GM19438 (cell line): ENCODE measurements at regions not wholly inside any gene's neighbourhood (a gene's known extent, or its start where the extent isn't known, plus 50 kb on each side); places are given as distances from the start of the nearest gene placed in this dataset.

Source experiments
- ATAC-seq: cut with Tn5 transposase; IDR thresholded peaks from one replicate; pipeline ENCODE4 v1.9.1; 2021; ENCODE audit warnings: low read depth; ENCODE audit not compliant: unreplicated experiment

DNA sequence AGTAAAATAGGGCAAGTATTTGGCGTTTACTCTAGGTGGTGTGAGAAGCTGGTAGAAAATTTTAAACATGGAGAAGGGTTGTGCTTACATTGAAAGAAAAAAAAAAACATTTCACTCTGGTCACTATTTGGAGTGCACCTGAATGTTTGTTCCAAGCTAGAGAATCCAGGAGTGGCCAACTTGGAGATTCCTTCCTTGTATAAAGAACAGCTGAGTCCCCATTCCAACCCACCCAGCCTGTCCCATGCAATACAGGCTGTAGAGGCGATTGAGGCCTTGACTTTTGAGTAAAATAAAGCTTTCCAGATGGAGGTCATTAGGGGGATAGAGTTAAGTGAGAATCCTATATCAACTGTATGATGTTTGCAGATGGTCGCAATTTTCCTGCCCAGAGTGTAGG, 203.8 kb upstream of the SYT4 start:
- ATAC-seq, result no peak

GRCh38 chr18:43482136-43482535, 204.8 kb upstream of the SYT4 start:
- no peak for ATAC-seq

DNA sequence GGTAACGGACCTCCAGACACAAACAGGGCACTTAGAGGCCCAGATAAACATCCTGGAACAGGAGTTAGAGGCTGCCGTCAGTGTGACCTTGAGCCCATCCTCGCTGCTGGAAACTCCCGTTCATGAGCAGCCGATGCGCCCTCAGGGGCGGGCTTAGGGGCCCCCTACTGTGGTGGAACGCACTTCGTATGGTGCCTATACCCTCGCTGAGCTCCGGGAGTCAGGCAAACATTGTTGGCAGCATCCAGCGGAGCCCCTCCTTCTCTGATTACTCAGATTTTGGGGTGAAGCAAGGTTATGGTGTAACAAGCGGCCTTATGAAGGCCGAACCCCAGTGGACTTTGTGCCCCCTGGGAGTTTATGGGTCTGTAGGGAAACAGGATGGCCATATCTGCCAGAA, 205.3 kb upstream of the SYT4 start:
- no peak for ATAC-seq

DNA sequence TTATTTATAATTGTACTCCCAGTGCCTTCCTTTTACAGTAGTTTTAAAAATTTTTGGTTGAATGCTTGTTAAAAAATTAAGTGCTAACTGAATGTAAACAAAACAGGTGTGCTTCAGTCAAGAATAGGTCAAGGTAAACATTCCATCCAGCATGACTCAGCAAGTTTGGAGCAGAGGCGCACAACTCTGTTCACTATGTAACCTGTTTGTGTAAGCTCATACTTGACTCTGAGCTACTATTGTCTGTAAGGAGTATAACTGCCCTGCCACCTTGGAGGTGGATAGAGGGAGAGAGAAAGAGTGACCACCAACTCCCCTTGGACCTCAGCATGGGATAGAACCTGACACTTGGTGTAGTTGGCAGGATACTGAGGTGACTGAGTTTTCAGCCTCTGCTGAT, 207.4 kb upstream of the SYT4 start:
- ATAC-seq, result no peak

DNA sequence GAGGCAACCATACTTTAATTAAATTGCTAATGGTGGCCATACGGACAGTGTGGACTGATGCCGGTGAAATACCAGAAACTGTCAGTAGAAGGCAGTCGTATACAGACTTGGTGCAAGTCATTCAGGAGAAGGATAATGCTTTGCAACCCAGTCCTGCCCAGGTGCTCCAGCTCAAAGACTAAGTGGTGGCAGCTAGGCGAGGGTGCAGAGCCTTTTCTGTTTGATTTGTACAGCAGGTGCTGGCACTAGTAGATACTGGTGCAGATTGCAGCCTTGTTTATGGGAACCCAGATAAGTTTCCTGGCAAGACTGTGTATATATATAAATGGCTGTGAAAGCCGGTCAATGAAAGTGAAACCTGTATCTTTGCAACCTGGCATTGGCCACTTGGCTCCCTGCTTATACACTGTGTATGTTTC, 208.3 kb upstream of the SYT4 start:
- no peak for ATAC-seq

- no peak for ATAC-seq
Observed at GRCh38 chr18:43486462-43486861, 209.2 kb upstream of the SYT4 start.

DNA sequence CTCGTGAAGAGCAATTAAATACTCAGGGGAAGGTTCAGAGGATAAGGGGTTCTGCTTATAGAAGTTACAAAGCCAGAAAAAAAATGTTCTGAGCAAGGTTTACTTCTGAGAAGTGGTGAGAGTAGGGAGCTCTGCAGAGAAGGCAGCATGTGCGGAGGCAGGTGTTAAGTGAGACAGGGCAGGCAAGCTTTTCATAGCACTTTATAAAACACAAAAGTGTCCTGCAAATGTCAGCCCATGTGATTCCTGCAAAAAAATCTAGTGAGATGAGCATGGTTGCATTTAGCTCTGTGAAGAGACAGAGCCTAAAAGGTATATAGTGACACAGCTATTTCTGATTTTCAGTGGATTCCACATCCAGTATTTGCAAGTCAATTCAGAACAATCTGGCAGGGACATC, 223.8 kb upstream of the SYT4 start:
- no peak for ATAC-seq

- no peak for ATAC-seq
Observed at GRCh38 chr18:43506935-43507334, 229.6 kb upstream of the SYT4 start.

DNA sequence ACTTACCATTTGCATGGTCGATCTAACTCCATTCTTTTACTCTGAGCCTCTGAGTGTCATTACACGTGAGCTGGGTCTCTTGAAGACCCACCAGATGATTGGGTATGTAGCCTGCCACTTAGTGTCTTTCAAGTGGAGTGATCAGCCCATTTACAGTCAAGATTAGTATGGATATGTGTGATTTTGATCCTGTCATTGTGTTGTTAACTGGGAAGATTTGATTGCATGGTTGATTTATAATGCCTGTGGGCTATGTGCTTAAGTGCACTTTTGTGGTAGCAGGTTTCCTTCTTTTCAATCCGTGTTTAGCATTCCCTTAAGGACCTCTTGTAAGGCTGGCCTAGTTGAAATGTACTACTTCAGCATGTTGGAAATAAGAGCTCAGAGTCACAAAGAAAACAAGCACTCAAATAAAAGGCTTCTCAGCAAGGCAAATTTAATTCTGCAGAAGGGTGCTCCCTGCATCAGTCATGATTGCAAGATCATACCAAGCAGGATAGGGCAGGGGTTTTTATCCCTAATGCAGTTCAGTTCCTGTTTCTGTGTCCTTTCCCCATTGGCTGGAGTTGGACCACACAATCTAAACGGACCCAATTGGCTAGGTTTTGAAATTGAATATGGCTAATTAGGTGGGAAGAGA, 230.7 kb upstream of the SYT4 start:
- ATAC-seq, result no peak

GRCh38 chr18:43514747-43515146, 237.5 kb upstream of the SYT4 start:
- no peak for ATAC-seq

DNA sequence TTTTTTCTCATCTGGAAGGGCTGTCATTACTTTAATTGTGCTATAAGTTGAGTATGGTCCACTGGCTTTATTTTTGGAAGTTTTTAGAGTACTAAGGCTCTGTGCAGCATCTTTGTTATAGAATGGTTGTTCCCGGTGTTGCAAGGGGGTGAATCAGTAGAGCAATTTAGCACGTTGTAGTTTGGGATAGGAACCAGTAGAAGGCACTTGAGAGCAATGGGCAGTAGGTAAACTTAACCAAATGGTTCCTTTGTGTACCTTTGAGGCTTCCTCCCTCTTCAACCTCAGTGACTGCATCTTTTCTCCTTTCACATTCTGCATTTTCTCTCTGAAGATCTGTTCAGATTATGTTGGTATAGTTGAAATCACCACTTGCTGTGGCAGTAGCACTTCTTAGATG, 238.2 kb upstream of the SYT4 start:
- no peak for ATAC-seq

DNA sequence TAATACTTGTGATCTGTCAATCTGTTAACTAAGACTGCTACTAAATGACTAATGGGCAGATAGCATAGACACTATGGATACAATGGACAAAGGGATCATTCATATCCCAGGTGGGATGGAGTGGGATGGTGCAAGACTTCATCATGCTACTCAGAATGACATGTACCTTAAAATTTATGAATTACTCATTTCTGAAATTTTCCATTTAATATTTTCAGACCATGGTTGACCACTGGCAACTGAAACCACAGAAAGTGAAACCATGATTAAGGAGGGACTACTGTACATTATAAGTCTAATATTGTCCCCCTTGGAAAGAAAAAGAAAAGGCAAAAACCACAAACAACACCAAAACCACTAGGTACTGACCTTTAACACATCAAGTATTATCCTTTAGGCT, 247.0 kb upstream of the SYT4 start:
- no peak for ATAC-seq

- no peak for ATAC-seq
Observed at GRCh38 chr18:43525169-43525568, 247.9 kb upstream of the SYT4 start.

- ATAC-seq, result no peak
Observed at GRCh38 chr18:43526426-43527145, 249.3 kb upstream of the SYT4 start.

GRCh38 chr18:43531438-43531837, 254.1 kb upstream of the SYT4 start:
- no peak for ATAC-seq

DNA sequence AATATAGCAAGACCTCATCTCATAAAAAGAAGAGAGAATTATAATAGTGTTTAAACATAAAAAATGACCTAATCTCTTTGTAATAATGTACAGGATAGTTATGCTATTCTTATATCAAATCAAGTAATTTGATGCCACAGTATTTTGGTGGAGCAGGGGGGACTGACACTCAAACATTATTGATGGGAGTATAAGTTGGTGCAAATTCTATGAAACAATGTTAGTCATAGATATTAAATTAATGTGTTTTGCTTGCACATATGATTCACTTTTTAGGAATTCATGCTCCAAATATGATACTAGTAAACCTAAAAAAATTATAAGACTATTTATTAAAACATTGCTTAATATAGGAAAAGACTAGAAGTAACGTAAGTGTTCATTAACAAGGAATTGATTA, 256.1 kb upstream of the SYT4 start:
- no peak for ATAC-seq

DNA sequence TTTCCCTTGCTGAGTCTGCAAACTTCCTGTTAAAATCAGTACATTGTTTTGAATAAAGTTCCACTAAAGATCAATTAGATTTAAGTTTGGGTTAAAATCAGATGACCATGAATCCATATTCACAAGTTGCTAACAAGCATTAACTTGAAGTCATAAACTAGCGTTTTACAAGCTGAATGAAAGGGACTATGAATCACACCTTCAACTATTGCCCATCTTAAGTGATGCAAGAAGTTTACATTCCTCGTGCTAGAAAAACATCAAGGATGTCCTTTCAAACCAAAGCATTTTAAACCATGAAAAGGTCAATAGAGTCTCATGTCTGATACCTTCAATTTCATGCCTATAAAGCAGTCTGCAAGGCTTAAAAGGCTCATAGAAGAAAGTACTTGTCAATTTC, 257.2 kb upstream of the SYT4 start:
- no peak for ATAC-seq

DNA sequence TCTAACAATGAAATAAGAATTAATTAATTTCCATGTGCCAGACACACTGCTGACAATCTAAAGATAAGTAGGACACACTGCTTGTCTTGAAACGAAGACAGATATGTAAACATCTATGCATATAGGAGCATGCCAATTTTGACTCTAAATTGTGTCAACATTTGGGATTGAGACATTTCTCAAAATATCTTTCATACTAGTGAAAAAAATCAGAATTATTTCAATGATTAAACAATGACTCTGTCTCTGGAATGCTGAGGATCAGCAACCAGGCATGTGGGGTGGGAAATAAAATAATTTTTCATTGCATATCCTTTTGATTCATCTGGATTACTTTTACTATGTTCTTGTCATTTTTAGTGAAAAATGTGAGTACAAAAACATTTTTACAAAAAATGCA, 262.6 kb upstream of the SYT4 start:
- no peak for ATAC-seq

GRCh38 chr18:43542016-43542415, 264.7 kb upstream of the SYT4 start:
- ATAC-seq, result no peak

GRCh38 chr18:43543236-43543635, 265.9 kb upstream of the SYT4 start:
- no peak for ATAC-seq

DNA sequence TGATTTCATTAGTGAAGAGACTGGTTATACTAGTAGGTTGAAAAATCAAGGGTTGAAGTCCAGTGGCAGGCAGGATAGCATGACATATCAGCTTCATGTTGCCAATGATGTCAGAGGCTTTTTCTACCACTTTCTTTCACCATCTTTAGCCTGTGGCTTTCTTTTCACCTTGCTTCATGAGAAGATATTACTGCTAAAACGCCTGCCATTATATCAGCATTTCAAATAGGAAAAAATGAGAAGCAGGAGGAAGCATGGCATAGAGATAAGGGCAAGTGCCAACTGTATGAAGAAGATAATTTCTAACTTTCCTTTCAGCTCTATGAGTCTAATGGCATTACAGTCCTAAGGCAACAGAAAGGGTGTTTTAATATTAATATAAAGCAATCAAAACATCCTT, 270.2 kb upstream of the SYT4 start:
- ATAC-seq, result no peak

DNA sequence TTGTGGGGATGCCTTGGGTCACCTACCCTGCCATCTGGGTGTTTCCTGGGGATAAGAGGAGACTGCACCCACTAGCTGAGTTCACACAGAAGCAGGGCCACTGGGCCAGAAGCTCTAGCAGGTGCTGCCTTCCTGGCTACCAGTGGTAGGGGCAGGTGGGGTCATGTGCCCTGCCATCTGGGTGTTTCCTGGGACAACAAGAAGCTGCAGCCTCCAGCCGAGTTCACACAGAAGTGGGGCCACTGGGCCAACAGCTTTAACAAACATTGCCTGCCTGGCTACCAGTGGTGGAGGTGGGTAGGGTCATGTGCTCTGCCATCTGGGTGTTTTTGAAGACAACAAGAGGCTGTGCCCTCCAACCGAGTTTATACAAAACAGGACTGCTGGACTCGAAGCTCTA, 282.2 kb upstream of the SYT4 start:
- ATAC-seq, result no peak

DNA sequence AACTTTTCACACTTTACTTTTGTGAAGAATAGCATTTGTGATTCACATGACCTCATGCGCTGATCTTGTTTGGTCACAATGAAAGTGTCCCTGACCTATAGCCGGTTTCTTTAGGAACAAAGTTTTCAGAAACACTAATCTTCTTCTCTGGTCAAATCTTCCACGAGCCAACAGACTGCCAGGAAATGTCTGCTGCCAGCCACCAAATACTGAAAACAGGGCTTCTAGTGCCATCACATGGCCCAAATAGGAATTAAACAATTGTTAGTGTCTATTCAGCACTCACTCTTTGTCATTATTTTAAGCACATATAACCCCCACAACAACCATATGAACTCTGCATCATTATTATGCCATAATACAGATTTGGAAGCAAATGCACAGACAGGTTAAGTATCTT, 286.5 kb upstream of the SYT4 start:
- ATAC-seq, result no peak
